K562 (cell line): ENCODE measurements at regions not wholly inside any gene's neighbourhood (a gene's known extent, or its start where the extent isn't known, plus 50 kb on each side); places are given as distances from the start of the nearest gene placed in this dataset.

Experiments used
- ATAC-seq: fragments of 200-7000 bp; cut with Tn5 transposase; 3 replicates; pipeline ENCODE4 v1.9.1; 2020; ENCODE audit warnings: moderate library complexity
- BruUV-seq: library from RNA; stranded (reverse); fragments of 400-500 nt; replicated peaks from 2 replicates; lab custom pipeline; 2021; lab: Mats Ljungman, UMichigan
- CTCF ChIA-PET: fragments of 300-600 bp; formaldehyde crosslinking; extraction: SDS; loops from one replicate; lab custom pipeline; 2021; ENCODE audit warnings: low intra/inter-chr PET ratio; lab: Yijun Ruan, JAX
- POLR2A ChIA-PET: fragments of 300-600, 350-650 bp; sonication (Branson Sonifier 250); formaldehyde crosslinking; extraction: SDS; loops from one replicate; lab custom pipeline; 2021; ENCODE audit warnings: antibody characterized with exemption, inconsistent platforms; lab: Yijun Ruan, JAX
- DNase-seq, 4 experiments: peaks; one replicate each; pipeline versions ENCODE4 v3.0.0 to v3.0.0-alpha.2; 2011 to 2018; ENCODE audit warnings: low spot score in 3 of 4, mixed read lengths in 3 of 4; ENCODE audit errors: extremely low read depth in 1 of 4
- FAIRE-seq: peaks from 2 replicates; lab custom pipeline; 2011; peaks lifted over from hg19 to GRCh38; lab: Jason Lieb, UNC
- H2AFZ ChIP-seq: 2 replicates; pipeline ENCODE4 v1.6.0; 2011; ENCODE audit warnings: low read depth, low read length, control low read depth, inconsistent platforms
- H3K27ac ChIP-seq: fragments of 200-600 bp; 3 replicates; pipeline ENCODE4 v1.8.0; 2011; ENCODE audit warnings: low read depth, mild to moderate bottlenecking, control low read depth, inconsistent platforms, low read length, moderate library complexity, mixed read lengths; ENCODE audit errors: extremely low read depth
- H3K27me3 ChIP-seq, 2 experiments: fragments of 300-600 bp in 1 of 2; 2 replicates in 1 of 2; 3 replicates in 1 of 2; pipeline versions ENCODE4 v1.6.0 to v1.8.0; 2011; ENCODE audit warnings: inconsistent platforms in 2 of 2, low read length in 2 of 2, mild to moderate bottlenecking in 1 of 2, mixed read lengths in 1 of 2, moderate library complexity in 1 of 2; ENCODE audit not compliant: control insufficient read depth in 2 of 2, insufficient read depth in 2 of 2
- H3K36me3 ChIP-seq: fragments of 300-600 bp; 3 replicates; pipeline ENCODE4 v1.8.0; 2011; ENCODE audit warnings: mild to moderate bottlenecking, low read length, inconsistent platforms; ENCODE audit not compliant: control insufficient read depth, insufficient read depth
- H3K4me1 ChIP-seq, 2 experiments: fragments of 200-600 bp in 1 of 2; replicated peaks in 1 of 2; 2 replicates in 1 of 2; 3 replicates in 1 of 2; pipeline versions ENCODE4 v1.5.1 to v1.8.0; 2011; ENCODE audit warnings: inconsistent platforms in 2 of 2, low read length in 2 of 2, mild to moderate bottlenecking in 1 of 2, mixed read lengths in 1 of 2, moderate library complexity in 1 of 2; ENCODE audit not compliant: control insufficient read depth in 2 of 2, insufficient read depth in 2 of 2
- H3K4me2 ChIP-seq: 2 replicates; pipeline ENCODE4 v1.6.1; 2011; ENCODE audit warnings: low read length, control low read depth, inconsistent platforms, mixed read lengths; ENCODE audit not compliant: insufficient read depth
- H3K4me3 ChIP-seq: fragments of 200-600 bp; sonication (generic), shearing (Covaris generic); 2 replicates; pipeline ENCODE4 v1.5.1; 2016; ENCODE audit warnings: control low read depth, inconsistent platforms
- H3K79me2 ChIP-seq: fragments of 200-600 bp; 3 replicates; pipeline ENCODE4 v1.8.0; 2011; ENCODE audit warnings: low read length, inconsistent platforms; ENCODE audit not compliant: control insufficient read depth, insufficient read depth
- H3K9ac ChIP-seq, 2 experiments: 2 replicates each; pipeline versions ENCODE4 v1.6.0 to v1.6.1; 2011; ENCODE audit warnings: low read depth in 2 of 2, low read length in 2 of 2, control low read depth in 1 of 2, inconsistent platforms in 1 of 2, mild to moderate bottlenecking in 1 of 2, mixed read lengths in 1 of 2; ENCODE audit not compliant: insufficient read depth in 1 of 2
- H3K9me1 ChIP-seq: one replicate; pipeline ENCODE4 v1.6.0; 2011; ENCODE audit warnings: inconsistent platforms, mild to moderate bottlenecking, low read length, moderate library complexity; ENCODE audit not compliant: control insufficient read depth, insufficient read depth
- H3K9me3 ChIP-seq: replicated peaks from 2 replicates; pipeline ENCODE4 v1.5.1; 2011; ENCODE audit warnings: low read depth, low read length, inconsistent platforms; ENCODE audit not compliant: control insufficient read depth, insufficient read depth
- H4K20me1 ChIP-seq: replicated peaks from 2 replicates; pipeline ENCODE4 v1.6.1; 2011; ENCODE audit warnings: low read length, inconsistent platforms, mixed read lengths; ENCODE audit not compliant: control insufficient read depth, insufficient read depth
- ATF7 ChIP-seq: fragments of 450-650 bp; IDR thresholded peaks from 2 replicates; pipeline ENCODE4 v1.7.1; 2014; ENCODE audit warnings: mild to moderate bottlenecking, moderate library complexity
- E2F4 ChIP-seq: sonication (generic); formaldehyde crosslinking; IDR thresholded peaks from 2 replicates; pipeline ENCODE4 v1.8.0; 2022; ENCODE audit warnings: mild to moderate bottlenecking, low read depth, missing genetic modification reagents
- EWSR1 ChIP-seq: fragments of 450-650 bp; IDR thresholded peaks from 2 replicates; pipeline ENCODE4 v1.6.1; 2018; ENCODE audit warnings: borderline replicate concordance, mild to moderate bottlenecking, low read depth, moderate library complexity; ENCODE audit not compliant: partially characterized antibody
- MTA2 ChIP-seq: fragments of 450-650 bp; IDR thresholded peaks from 2 replicates; pipeline ENCODE4 v1.6.1; 2016; ENCODE audit warnings: low read depth
- RAD51 ChIP-seq: fragments of 450-650 bp; IDR thresholded peaks from 2 replicates; pipeline ENCODE4 v1.7.1; 2016; ENCODE audit warnings: low read depth, mild to moderate bottlenecking, borderline replicate concordance
- SREBF2 ChIP-seq: sonication (generic); formaldehyde crosslinking; IDR thresholded peaks from 2 replicates; pipeline ENCODE4 v1.4.0; 2020; ENCODE audit warnings: mild to moderate bottlenecking, missing genetic modification reagents
- TAF7 ChIP-seq: fragments of 450-650 bp; IDR thresholded peaks from 2 replicates; pipeline ENCODE4 v1.6.1; 2016; ENCODE audit warnings: missing genetic modification characterization, missing compliant biosample characterization
- ZBED1 ChIP-seq: IDR thresholded peaks from 2 replicates; pipeline ENCODE4 v1.6.1; 2014
- ZBTB33 ChIP-seq: sonication (generic); formaldehyde crosslinking; IDR thresholded peaks from 2 replicates; pipeline ENCODE4 v1.8.1; 2023; ENCODE audit warnings: mild to moderate bottlenecking, missing genetic modification reagents
- ZNF165 ChIP-seq: fragments of 250-450 bp; sonication (Bioruptor Pico); IDR thresholded peaks from 2 replicates; pipeline ENCODE4 v1.4.0; 2020; ENCODE audit warnings: borderline replicate concordance
- ZNF232 ChIP-seq: sonication (generic); formaldehyde crosslinking; IDR thresholded peaks from 2 replicates; pipeline ENCODE4 v1.8.0; 2022; ENCODE audit warnings: mild to moderate bottlenecking, missing genetic modification reagents
- ZNF589 ChIP-seq: fragments of 200-800 bp; sonication (Bioruptor generic); IDR thresholded peaks from 2 replicates; pipeline ENCODE4 v1.6.1; 2016; ENCODE audit warnings: low read depth, missing genetic modification characterization, missing compliant biosample characterization
- WGBS: fragments of 100-300 bp; shearing (Covaris generic); methylation state at CpG from one replicate; pipeline ENCODE4 v1.1.6; 2016; ENCODE audit warnings: low coverage, mixed read lengths; ENCODE audit not compliant: insufficient coverage; ENCODE audit errors: missing lambda C conversion rate; 5-methylcytosine and 5-hydroxymethylcytosine counted together
- in situ Hi-C: fragments of 300-500 bp; cut with MboI; formaldehyde crosslinking; loops from 4 replicates; pipeline ENCODE4 v1.15.0; 2018; ENCODE audit warnings: inconsistent platforms, mixed read lengths
- intact Hi-C: fragments of 100-400 bp; cut with micrococcal nuclease; formaldehyde crosslinking; loops from 2 replicates; pipeline ENCODE4 v1.14.2; 2022
- TF ChIP-seq, protein P1 (sequence below), 2 experiments: fragments of 450-650 bp in 1 of 2; IDR thresholded peaks; 2 replicates each; pipeline ENCODE4 v1.6.1; 2011 to 2017; ENCODE audit warnings: low read depth in 2 of 2, antibody characterized with exemption in 1 of 2, borderline replicate concordance in 1 of 2, low read length in 1 of 2, mild to moderate bottlenecking in 1 of 2, mixed read lengths in 1 of 2; ENCODE audit not compliant: control insufficient read depth in 1 of 2

GRCh38 chr9:12516031-12516430 lies 177.2 kb upstream of the TYRP1 start:
- intact Hi-C loops (no loop called here), in situ Hi-C loops (no loop called here)
- H3K4me2 ChIP-seq: no peak overlapping the region
- no TSS peak for BruUV-seq
- no peaks in the 10 kb centered on the region for H3K9me3 ChIP-seq
- ATAC-seq: no peak
- whole genome bisulfite sequencing: 0% methylated on average over 2 of the region's 2 CpGs
- H2AFZ ChIP-seq: no peak overlapping the region
- H4K20me1 ChIP-seq: no peaks in the 10 kb centered on the region
- ChIA-PET POLR2A (no interaction called here), CTCF (no interaction called here)
- no peak overlapping the region for H3K27ac ChIP-seq
- no peak overlapping the region for H3K4me3 ChIP-seq
- FAIRE-seq: no peak
- no peaks in the 10 kb centered on the region for H3K9me1 ChIP-seq
- DNase-seq: no peak
- H3K79me2 ChIP-seq: no peaks in the 10 kb centered on the region
- H3K27me3 ChIP-seq: no peaks in the 10 kb centered on the region
- no peak overlapping the region for H3K9ac ChIP-seq
- H3K4me1 ChIP-seq: no peaks in the 10 kb centered on the region
- no peaks in the 10 kb centered on the region for H3K36me3 ChIP-seq
- TF ChIP-seq ZBED1 (no peak), ZNF589 (CRISPR knock-in tag) (no peak), MTA2 (no peak), SREBF2 (no peak), E2F4 (CRISPR knock-in tag) (no peak), ZNF165 (CRISPR knock-in tag) (no peak), EWSR1 (no peak), TAF7 (tag) (no peak), ATF7 (no peak), RAD51 (no peak), ZNF232 (no peak), ZBTB33 (CRISPR knock-in tag) (no peak)
- TF ChIP-seq, protein P1, sequence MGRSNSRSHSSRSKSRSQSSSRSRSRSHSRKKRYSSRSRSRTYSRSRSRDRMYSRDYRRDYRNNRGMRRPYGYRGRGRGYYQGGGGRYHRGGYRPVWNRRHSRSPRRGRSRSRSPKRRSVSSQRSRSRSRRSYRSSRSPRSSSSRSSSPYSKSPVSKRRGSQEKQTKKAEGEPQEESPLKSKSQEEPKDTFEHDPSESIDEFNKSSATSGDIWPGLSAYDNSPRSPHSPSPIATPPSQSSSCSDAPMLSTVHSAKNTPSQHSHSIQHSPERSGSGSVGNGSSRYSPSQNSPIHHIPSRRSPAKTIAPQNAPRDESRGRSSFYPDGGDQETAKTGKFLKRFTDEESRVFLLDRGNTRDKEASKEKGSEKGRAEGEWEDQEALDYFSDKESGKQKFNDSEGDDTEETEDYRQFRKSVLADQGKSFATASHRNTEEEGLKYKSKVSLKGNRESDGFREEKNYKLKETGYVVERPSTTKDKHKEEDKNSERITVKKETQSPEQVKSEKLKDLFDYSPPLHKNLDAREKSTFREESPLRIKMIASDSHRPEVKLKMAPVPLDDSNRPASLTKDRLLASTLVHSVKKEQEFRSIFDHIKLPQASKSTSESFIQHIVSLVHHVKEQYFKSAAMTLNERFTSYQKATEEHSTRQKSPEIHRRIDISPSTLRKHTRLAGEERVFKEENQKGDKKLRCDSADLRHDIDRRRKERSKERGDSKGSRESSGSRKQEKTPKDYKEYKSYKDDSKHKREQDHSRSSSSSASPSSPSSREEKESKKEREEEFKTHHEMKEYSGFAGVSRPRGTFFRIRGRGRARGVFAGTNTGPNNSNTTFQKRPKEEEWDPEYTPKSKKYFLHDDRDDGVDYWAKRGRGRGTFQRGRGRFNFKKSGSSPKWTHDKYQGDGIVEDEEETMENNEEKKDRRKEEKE (IDR thresholded peaks at IDR 0.05; ENCODE audit: borderline replicate concordance in 1 of 2, control insufficient read depth in 1 of 2, low read depth in 2 of 2, low read length in 1 of 2): no peak
